ENCODE measurements at regions not wholly inside any gene's neighbourhood (a gene's known extent, or its start where the extent isn't known, plus 50 kb on each side); places are given as distances from the start of the nearest gene placed in this dataset.

DNA sequence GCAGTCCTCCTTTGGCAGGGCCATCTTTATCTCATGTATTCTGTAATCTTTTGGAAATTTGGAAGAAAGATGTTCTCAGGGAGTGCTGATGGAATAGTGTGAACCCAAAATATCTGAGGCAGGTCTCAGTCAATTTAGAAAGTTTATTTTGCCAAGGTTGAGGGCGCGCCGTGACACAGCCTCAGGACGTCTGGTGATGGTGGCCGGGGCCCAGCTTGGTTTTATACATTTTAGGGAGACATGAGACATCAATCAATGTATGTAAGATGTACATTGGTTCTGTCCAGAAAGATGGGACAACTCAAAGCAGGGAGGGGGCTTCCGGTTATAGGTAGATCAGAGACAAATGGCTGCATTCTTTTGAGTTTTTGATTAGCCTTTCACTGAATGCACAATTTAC lies 89.8 kb downstream of the ERMARD start:
- Histone ChIP-seq H3K4me1 (ENCODE audit: insufficient read depth) (no peaks in the 10 kb centered on the region), H4K20me1 (ENCODE audit: insufficient read depth, poor library complexity, severe bottlenecking) (no peaks in the 10 kb centered on the region), H3K27me3 (no peaks in the 10 kb centered on the region), H3K27ac (no peak overlapping the region), H3K9me3 (ENCODE audit: low read depth) (no peaks in the 10 kb centered on the region), H3K4me2 (no peak overlapping the region), H3K9me2 (replicated peaks; ENCODE audit: insufficient read depth) (no peaks in the 10 kb centered on the region), H3K36me3 (replicated peaks; ENCODE audit: insufficient read depth, low read depth) (no peaks in the 10 kb centered on the region), H3K4me3 (no peak overlapping the region), H2AFZ (no peak overlapping the region), H3K79me2 (no peaks in the 10 kb centered on the region)
- no peak for TF ChIP-seq EZH2phosphoT487 (IDR thresholded peaks at IDR 0.05; ENCODE audit: low read depth, severe bottlenecking, unreplicated experiment)
- TF ChIP-seq CTCF (IDR thresholded peaks at IDR 0.05; ENCODE audit: poor library complexity), result no peak
- no peak for TF ChIP-seq EZH2 (IDR thresholded peaks at IDR 0.05; ENCODE audit: borderline replicate concordance)
- no peak for DNase-seq (ENCODE audit: low spot score)
- WGBS (ENCODE audit: low lambda C conversion rate, missing lambda C conversion rate), result 96% methylated on average over 6 of the region's 6 CpGs

- H3K27ac ChIP-seq, result no peak overlapping the region
- H4K20me1 ChIP-seq (ENCODE audit: insufficient read depth, poor library complexity, severe bottlenecking), result no peaks in the 10 kb centered on the region
- H3K79me2 ChIP-seq, result no peaks in the 10 kb centered on the region
- no peaks in the 10 kb centered on the region for H3K9me2 ChIP-seq (replicated peaks; ENCODE audit: insufficient read depth)
- no peak overlapping the region for H2AFZ ChIP-seq
- no peak for TF ChIP-seq EZH2phosphoT487 (IDR thresholded peaks at IDR 0.05; ENCODE audit: low read depth, severe bottlenecking, unreplicated experiment)
- no peak for TF ChIP-seq EZH2 (IDR thresholded peaks at IDR 0.05; ENCODE audit: borderline replicate concordance)
- no peak for TF ChIP-seq CTCF (IDR thresholded peaks at IDR 0.05; ENCODE audit: poor library complexity)
- no peaks in the 10 kb centered on the region for H3K36me3 ChIP-seq (replicated peaks; ENCODE audit: insufficient read depth, low read depth)
- peaks cover under 1% of the 10 kb centered on the region for H3K27me3 ChIP-seq
- no peaks in the 10 kb centered on the region for H3K4me1 ChIP-seq (ENCODE audit: insufficient read depth)
- H3K9me3 ChIP-seq (ENCODE audit: low read depth), result no peaks in the 10 kb centered on the region
- H3K4me3 ChIP-seq, result no peak overlapping the region
- no peak for DNase-seq (ENCODE audit: low spot score)
- 97% methylated on average over 8 of the region's 25 CpGs for WGBS (ENCODE audit: low lambda C conversion rate, missing lambda C conversion rate)
- H3K4me2 ChIP-seq, result no peak overlapping the region
Observed at GRCh38 chr6:169839898-169840631, 88.6 kb downstream of the ERMARD start.

DNA sequence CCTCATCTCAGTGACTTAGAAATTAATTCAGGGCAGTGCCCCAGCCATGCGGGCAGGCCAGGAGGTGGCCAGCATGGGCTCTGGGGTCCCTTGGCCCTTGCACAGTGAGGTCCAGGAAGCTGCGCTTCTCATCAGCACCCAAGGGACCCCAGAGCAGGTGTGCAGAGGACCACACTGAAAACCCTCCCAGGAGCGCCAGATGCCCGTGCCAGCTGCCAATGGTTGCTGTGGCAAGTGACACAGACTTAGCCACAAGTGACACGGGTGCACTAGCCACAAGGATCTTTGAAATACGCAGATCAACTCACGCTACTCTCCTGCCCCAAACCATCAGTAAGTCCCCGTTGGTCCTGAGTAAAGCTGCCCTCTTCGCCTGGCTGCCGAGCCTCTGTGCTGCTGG lies 88.1 kb downstream of the ERMARD start:
- H3K9me2 ChIP-seq (replicated peaks; ENCODE audit: insufficient read depth), result no peaks in the 10 kb centered on the region
- DNase-seq (ENCODE audit: low spot score), result no peak

More for the DNA sequence above, 88.1 kb downstream of the ERMARD start:
- WGBS (ENCODE audit: low lambda C conversion rate, missing lambda C conversion rate), result 97% methylated on average over 10 of the region's 10 CpGs
- Histone ChIP-seq H3K27me3 (peaks cover 3% of the 10 kb centered on the region), H3K79me2 (no peaks in the 10 kb centered on the region), H3K4me1 (ENCODE audit: insufficient read depth) (no peaks in the 10 kb centered on the region), H3K4me2 (no peak overlapping the region), H3K9me3 (ENCODE audit: low read depth) (no peaks in the 10 kb centered on the region), H3K4me3 (no peak overlapping the region), H4K20me1 (ENCODE audit: insufficient read depth, poor library complexity, severe bottlenecking) (no peaks in the 10 kb centered on the region), H3K36me3 (replicated peaks; ENCODE audit: insufficient read depth, low read depth) (no peaks in the 10 kb centered on the region), H2AFZ (no peak overlapping the region), H3K27ac (no peak overlapping the region)
- TF ChIP-seq EZH2phosphoT487 (IDR thresholded peaks at IDR 0.05; ENCODE audit: low read depth, severe bottlenecking, unreplicated experiment) (no peak), EZH2 (IDR thresholded peaks at IDR 0.05; ENCODE audit: borderline replicate concordance) (no peak), CTCF (IDR thresholded peaks at IDR 0.05; ENCODE audit: poor library complexity) (no peak)
